RWPE2 (cell line): ENCODE measurements at regions not wholly inside any gene's neighbourhood (a gene's known extent, or its start where the extent isn't known, plus 50 kb on each side); places are given as distances from the start of the nearest gene placed in this dataset.

Source experiments
- ATAC-seq: fragments of 200-7000 bp; cut with Tn5 transposase; 3 replicates; pipeline ENCODE4 v1.9.1; 2021; ENCODE audit warnings: low read depth
- DNase-seq: peaks from one replicate; pipeline ENCODE4 v3.0.0-alpha.2; 2020; ENCODE audit warnings: low spot score
- H3K27ac ChIP-seq: fragments of 450-650 bp; 2 replicates; pipeline ENCODE4 v1.5.1; 2017; ENCODE audit warnings: mild to moderate bottlenecking; ENCODE audit not compliant: poor library complexity, severe bottlenecking
- H3K27me3 ChIP-seq: fragments of 250-450 bp; sonication (Bioruptor Pico); 2 replicates; pipeline ENCODE4 v1.5.1; 2021; ENCODE audit warnings: mild to moderate bottlenecking, moderate library complexity; ENCODE audit not compliant: insufficient read depth, poor library complexity, severe bottlenecking
- H3K36me3 ChIP-seq: fragments of 250-450 bp; sonication (Bioruptor Pico); 2 replicates; pipeline ENCODE4 v1.5.1; 2020; ENCODE audit warnings: low read depth, mild to moderate bottlenecking, moderate library complexity
- H3K4me1 ChIP-seq: fragments of 250-450 bp; sonication (Bioruptor Pico); 2 replicates; pipeline ENCODE4 v1.5.1; 2021; ENCODE audit warnings: mild to moderate bottlenecking, moderate library complexity; ENCODE audit not compliant: insufficient read depth, poor library complexity, severe bottlenecking
- H3K4me3 ChIP-seq: fragments of 250-450 bp; sonication (Bioruptor Pico); 2 replicates; pipeline ENCODE4 v1.5.1; 2021; ENCODE audit warnings: mild to moderate bottlenecking, moderate library complexity; ENCODE audit not compliant: severe bottlenecking
- H3K9me3 ChIP-seq: fragments of 250-450 bp; sonication (Bioruptor Pico); 2 replicates; pipeline ENCODE4 v1.5.1; 2021; ENCODE audit warnings: mild to moderate bottlenecking, moderate library complexity; ENCODE audit not compliant: severe bottlenecking
- TF ChIP-seq, protein P1 (sequence below): fragments of 450-650 bp; IDR thresholded peaks from one replicate; pipeline ENCODE4 v1.5.1; 2017; ENCODE audit warnings: mild to moderate bottlenecking, moderate library complexity; ENCODE audit not compliant: poor library complexity, severe bottlenecking

DNA sequence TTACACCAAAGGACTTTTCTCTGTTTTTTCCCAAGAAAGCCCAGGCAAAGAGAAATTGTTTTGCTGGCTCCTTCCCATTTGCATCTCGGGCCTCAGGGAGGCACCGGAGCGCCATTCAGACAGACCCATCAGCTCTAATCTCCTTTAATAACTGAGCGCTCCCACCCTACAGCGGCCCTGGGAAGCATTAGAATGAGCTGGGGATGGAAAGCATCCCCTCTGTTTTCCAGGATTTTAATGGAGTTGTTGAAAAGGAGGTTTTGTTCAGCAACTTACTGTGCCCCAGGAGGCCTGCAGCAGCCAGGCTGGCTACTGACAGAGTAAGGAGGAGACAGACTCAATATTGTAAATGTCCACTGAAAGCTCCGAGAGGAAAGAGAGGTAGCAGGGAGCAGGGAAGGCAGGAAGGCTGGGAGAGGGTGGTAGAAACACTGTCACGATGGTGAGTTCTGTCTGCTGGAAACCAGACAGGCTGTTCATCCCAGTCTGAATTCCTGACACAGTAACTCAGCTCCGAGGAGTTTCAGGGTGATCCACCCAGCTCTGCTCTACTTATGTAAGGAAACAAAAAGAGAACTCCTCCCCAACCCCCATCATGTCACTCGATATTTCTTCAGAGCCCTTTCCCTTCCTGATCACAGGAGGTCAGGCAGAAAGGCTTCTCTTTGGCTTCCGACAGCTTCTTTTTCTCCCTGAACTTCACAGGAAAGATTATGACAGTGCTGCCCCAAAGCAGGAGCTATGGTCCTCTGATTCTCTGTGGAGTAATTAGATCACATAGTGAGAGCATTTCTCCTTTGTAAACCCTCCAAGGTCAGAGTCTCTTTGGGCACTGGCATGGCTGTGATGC is 62.5 kb upstream of the TMEM132D start:
- H3K9me3 ChIP-seq: no peaks in the 10 kb centered on the region
- no peaks in the 10 kb centered on the region for H3K4me1 ChIP-seq
- TF ChIP-seq, protein P1, sequence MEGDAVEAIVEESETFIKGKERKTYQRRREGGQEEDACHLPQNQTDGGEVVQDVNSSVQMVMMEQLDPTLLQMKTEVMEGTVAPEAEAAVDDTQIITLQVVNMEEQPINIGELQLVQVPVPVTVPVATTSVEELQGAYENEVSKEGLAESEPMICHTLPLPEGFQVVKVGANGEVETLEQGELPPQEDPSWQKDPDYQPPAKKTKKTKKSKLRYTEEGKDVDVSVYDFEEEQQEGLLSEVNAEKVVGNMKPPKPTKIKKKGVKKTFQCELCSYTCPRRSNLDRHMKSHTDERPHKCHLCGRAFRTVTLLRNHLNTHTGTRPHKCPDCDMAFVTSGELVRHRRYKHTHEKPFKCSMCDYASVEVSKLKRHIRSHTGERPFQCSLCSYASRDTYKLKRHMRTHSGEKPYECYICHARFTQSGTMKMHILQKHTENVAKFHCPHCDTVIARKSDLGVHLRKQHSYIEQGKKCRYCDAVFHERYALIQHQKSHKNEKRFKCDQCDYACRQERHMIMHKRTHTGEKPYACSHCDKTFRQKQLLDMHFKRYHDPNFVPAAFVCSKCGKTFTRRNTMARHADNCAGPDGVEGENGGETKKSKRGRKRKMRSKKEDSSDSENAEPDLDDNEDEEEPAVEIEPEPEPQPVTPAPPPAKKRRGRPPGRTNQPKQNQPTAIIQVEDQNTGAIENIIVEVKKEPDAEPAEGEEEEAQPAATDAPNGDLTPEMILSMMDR: no peak
- ATAC-seq (no peak), DNase-seq (no peak)
- peaks cover 12% of the 10 kb centered on the region for H3K27me3 ChIP-seq
- no peak overlapping the region for H3K27ac ChIP-seq
- H3K36me3 ChIP-seq: no peaks in the 10 kb centered on the region
- H3K4me3 ChIP-seq: no peak overlapping the region

DNA sequence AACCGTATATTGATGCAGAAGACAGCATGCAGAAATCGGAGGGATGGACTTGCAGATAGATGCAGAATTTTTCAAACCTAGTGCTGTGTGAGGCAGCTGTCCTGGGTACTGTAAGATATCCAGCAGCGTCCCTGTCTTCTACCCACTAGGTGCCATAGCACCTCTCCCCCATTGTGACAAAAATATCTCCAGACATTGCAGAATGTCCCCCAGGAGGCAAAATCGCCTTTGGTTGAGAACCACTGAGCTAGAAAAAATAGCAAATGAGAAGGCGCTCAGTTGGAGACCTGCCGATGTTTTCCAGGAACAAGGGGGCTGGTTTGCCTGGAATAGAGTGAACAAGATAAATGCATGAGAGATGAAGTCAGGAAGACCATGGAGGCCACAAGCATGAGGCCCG is 67.9 kb upstream of the TMEM132D start:
- Histone ChIP-seq H3K36me3 (no peaks in the 10 kb centered on the region), H3K9me3 (no peaks in the 10 kb centered on the region), H3K27me3 (peaks cover 21% of the 10 kb centered on the region), H3K4me3 (no peak overlapping the region), H3K4me1 (no peaks in the 10 kb centered on the region), H3K27ac (no peak overlapping the region)
- ATAC-seq (no peak), DNase-seq (no peak)
- TF ChIP-seq, protein P1: no peak

DNA sequence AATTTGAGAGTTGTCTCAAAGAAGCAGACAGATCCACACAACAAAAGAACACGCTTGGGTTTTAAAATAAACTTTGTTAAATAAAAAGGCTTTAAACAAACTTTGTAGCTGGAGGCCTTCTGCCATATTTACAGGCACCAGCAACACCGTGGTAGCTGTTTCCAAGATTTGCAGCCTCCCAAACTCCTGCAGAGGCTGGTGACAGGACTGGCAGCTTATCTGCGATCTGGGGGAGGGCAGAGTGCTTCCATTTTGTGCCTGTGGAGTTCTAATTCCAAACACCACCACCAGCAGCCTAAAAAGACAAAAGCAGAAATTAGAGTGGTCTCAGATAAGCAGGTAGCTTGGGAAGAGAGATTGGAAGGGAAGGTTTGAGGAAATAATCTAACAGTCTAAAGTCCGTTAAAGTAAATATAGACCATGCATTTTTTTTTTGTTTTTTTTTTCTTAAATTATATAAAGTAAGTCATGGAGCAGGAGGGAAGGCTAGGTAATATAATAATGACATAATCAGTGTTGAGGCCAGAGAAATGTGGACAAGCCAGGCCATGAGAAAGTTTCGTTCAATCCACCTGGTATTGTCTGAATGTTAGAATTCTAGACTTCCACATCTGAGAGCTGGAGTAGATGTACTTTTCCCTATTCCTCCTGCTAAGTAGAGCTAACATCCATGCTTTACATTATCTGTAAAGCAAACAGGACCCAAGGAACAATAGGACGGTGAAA is 69.6 kb upstream of the TMEM132D start:
- ATAC-seq: no peak
- H3K4me3 ChIP-seq: no peak overlapping the region

DNA sequence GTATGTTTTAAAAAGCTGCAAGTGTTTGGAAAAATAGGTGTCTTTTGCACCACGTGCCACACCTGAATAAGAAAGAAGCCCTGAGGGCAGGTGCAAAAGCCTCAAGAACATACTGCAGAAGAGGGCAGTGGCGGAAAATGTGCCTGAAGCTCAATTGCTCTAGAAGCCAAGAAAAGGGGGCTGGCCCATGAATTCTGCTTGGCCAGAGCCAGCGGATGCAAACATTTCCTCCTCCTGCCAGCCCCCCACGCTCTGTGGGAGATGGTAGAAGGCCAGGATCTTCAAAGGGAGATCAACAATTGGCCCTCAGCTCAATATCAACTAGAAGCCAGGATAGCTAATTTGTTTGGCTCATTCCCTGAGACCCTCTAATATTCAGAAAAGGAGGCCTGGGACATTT is 80.3 kb upstream of the TMEM132D start:
- H3K4me1 ChIP-seq: no peaks in the 10 kb centered on the region
- no peaks in the 10 kb centered on the region for H3K9me3 ChIP-seq
- DNase-seq (no peak), ATAC-seq (no peak)
- H3K27me3 ChIP-seq: peaks cover 5% of the 10 kb centered on the region
- no peak overlapping the region for H3K27ac ChIP-seq
- no peaks in the 10 kb centered on the region for H3K36me3 ChIP-seq
- H3K4me3 ChIP-seq: no peak overlapping the region
- TF ChIP-seq, protein P1: no peak

More for the DNA sequence above, 69.6 kb upstream of the TMEM132D start:
- H3K27me3 ChIP-seq: peaks cover 18% of the 10 kb centered on the region
- no peaks in the 10 kb centered on the region for H3K4me1 ChIP-seq
- no peaks in the 10 kb centered on the region for H3K9me3 ChIP-seq
- no peaks in the 10 kb centered on the region for H3K36me3 ChIP-seq
- TF ChIP-seq, protein P1: no peak
- H3K27ac ChIP-seq: no peak overlapping the region
- no peak for DNase-seq
